SK-N-SH (cell line): ENCODE measurements at regions not wholly inside any gene's neighbourhood (a gene's known extent, or its start where the extent isn't known, plus 50 kb on each side); places are given as distances from the start of the nearest gene placed in this dataset.

Experiments used
- CTCF ChIA-PET: fragments of 300-600, 350-600 bp; formaldehyde crosslinking; extraction: SDS; loops from one replicate; lab custom pipeline; 2021; lab: Yijun Ruan, JAX
- POLR2A ChIA-PET: fragments of 350-600 bp; sonication (Branson Sonifier 250); formaldehyde crosslinking; extraction: SDS; loops from one replicate; lab custom pipeline; 2020; ENCODE audit warnings: antibody characterized with exemption, inconsistent platforms; lab: Yijun Ruan, JAX
- DNase-seq: peaks from one replicate; pipeline ENCODE4 v3.0.0; 2012
- H2AFZ ChIP-seq: fragments of 200-600 bp; sonication (generic); 2 replicates; pipeline ENCODE4 v1.8.1; 2016; ENCODE audit warnings: antibody characterized with exemption, mild to moderate bottlenecking, low read depth
- H3F3A ChIP-seq: fragments of 200-600 bp; sonication (generic); replicated peaks from 2 replicates; pipeline ENCODE3; 2016; ENCODE audit warnings: antibody characterized with exemption, mild to moderate bottlenecking; ENCODE audit not compliant: insufficient read depth
- H3K27ac ChIP-seq, 2 experiments: fragments of 200-500 bp in 1 of 2; fragments of 200-600 bp in 1 of 2; sonication (Bioruptor generic) in 1 of 2; sonication (generic), shearing (Covaris generic) in 1 of 2; 2 replicates each; pipeline versions ENCODE4 v1.5.1 to v1.6.1; 2014 to 2016; ENCODE audit warnings: low read depth in 2 of 2, inconsistent platforms in 1 of 2, low read length in 1 of 2, mild to moderate bottlenecking in 1 of 2, mixed read lengths in 1 of 2
- H3K27me3 ChIP-seq: fragments of 200-600 bp; sonication (generic), shearing (Covaris generic); 2 replicates; pipeline ENCODE4 v1.6.1; 2016; ENCODE audit warnings: mixed run types; ENCODE audit not compliant: insufficient read depth
- H3K36me3 ChIP-seq, 2 experiments: fragments of 200-500 bp in 1 of 2; fragments of 200-600 bp in 1 of 2; sonication (Bioruptor generic) in 1 of 2; sonication (generic) in 1 of 2; replicated peaks in 1 of 2; 2 replicates each; pipeline versions ENCODE3 to v1.5.1; 2014 to 2016; ENCODE audit warnings: low read length in 1 of 2, mild to moderate bottlenecking in 1 of 2; ENCODE audit not compliant: insufficient read depth in 2 of 2, control insufficient read depth in 1 of 2
- H3K4me1 ChIP-seq, 2 experiments: fragments of 200-500 bp in 1 of 2; fragments of 200-600 bp in 1 of 2; sonication (Bioruptor generic) in 1 of 2; sonication (generic), shearing (Covaris generic) in 1 of 2; 2 replicates each; pipeline versions ENCODE4 v1.5.1 to v1.6.1; 2014 to 2016; ENCODE audit warnings: low read depth in 1 of 2, low read length in 1 of 2, mixed run types in 1 of 2; ENCODE audit not compliant: insufficient read depth in 2 of 2, control insufficient read depth in 1 of 2
- H3K4me2 ChIP-seq: fragments of 200-600 bp; sonication (generic), shearing (Covaris generic); 2 replicates; pipeline ENCODE4 v1.6.1; 2017; ENCODE audit warnings: mixed run types
- H3K4me3 ChIP-seq, 2 experiments: fragments of 200-500 bp in 1 of 2; fragments of 200-600 bp in 1 of 2; sonication (Bioruptor generic) in 1 of 2; sonication (generic), shearing (Covaris generic) in 1 of 2; 2 replicates each; pipeline versions ENCODE4 v1.5.1 to v1.8.1; 2014 to 2016; ENCODE audit warnings: low read depth in 2 of 2, inconsistent platforms in 1 of 2, low read length in 1 of 2, mild to moderate bottlenecking in 1 of 2, mixed read lengths in 1 of 2, moderate library complexity in 1 of 2
- H3K79me2 ChIP-seq: fragments of 200-600 bp; sonication (generic); 2 replicates; pipeline ENCODE4 v1.8.1; 2017; ENCODE audit warnings: mild to moderate bottlenecking; ENCODE audit not compliant: insufficient read depth
- H3K9ac ChIP-seq: fragments of 200-600 bp; sonication (generic); 2 replicates; pipeline ENCODE4 v1.6.1; 2017; ENCODE audit warnings: mixed run types
- H3K9me2 ChIP-seq: fragments of 200-600 bp; sonication (generic); 2 replicates; pipeline ENCODE4 v1.6.1; 2017; ENCODE audit warnings: mixed run types
- H3K9me3 ChIP-seq: fragments of 200-600 bp; sonication (generic); 2 replicates; pipeline ENCODE4 v1.6.1; 2017; ENCODE audit warnings: mixed run types, mild to moderate bottlenecking, moderate library complexity
- H4K20me1 ChIP-seq: fragments of 200-600 bp; sonication (generic); 2 replicates; pipeline ENCODE4 v1.6.1; 2017; ENCODE audit warnings: mild to moderate bottlenecking, mixed run types; ENCODE audit not compliant: insufficient read depth
- EP300 ChIP-seq, 2 experiments: IDR thresholded peaks; 2 replicates each; pipeline versions ENCODE4 v1.4.0 to v1.6.1; 2012; ENCODE audit warnings: borderline replicate concordance in 1 of 2, low read depth in 1 of 2, low read length in 1 of 2
- EZH2phosphoT487 ChIP-seq: fragments of 200-600 bp; sonication (generic); IDR thresholded peaks from 2 replicates; pipeline ENCODE4 v1.6.1; 2017; ENCODE audit warnings: low read depth, mixed run types, mild to moderate bottlenecking, antibody characterized with exemption, moderate library complexity, borderline replicate concordance
- FOSL2 ChIP-seq: IDR thresholded peaks from 2 replicates; pipeline ENCODE4 v1.4.0; 2012; ENCODE audit warnings: low read depth, mild to moderate bottlenecking, moderate library complexity, borderline replicate concordance
- FOXJ3 ChIP-seq: sonication (generic); formaldehyde crosslinking; IDR thresholded peaks from 2 replicates; pipeline ENCODE4 v1.5.1; 2020; ENCODE audit warnings: mild to moderate bottlenecking, missing genetic modification reagents
- FOXM1 ChIP-seq: IDR thresholded peaks from 2 replicates; pipeline ENCODE4 v1.4.0; 2012; ENCODE audit warnings: low read depth, mild to moderate bottlenecking
- GABPA ChIP-seq: IDR thresholded peaks from 2 replicates; pipeline ENCODE4 v1.4.0; 2012; ENCODE audit warnings: low read depth, mild to moderate bottlenecking
- JUND ChIP-seq: IDR thresholded peaks from 2 replicates; pipeline ENCODE4 v1.4.0; 2012
- MEF2A ChIP-seq: IDR thresholded peaks from 2 replicates; pipeline ENCODE4 v1.4.0; 2012; ENCODE audit warnings: low read depth, borderline replicate concordance
- NFIC ChIP-seq: IDR thresholded peaks from 2 replicates; pipeline ENCODE4 v1.4.0; 2012; ENCODE audit warnings: borderline replicate concordance
- NRF1 ChIP-seq: IDR thresholded peaks from 2 replicates; pipeline ENCODE4 v1.6.1; 2012; ENCODE audit warnings: low read depth, mild to moderate bottlenecking, low read length
- POLR2AphosphoS5 ChIP-seq: IDR thresholded peaks from 2 replicates; pipeline ENCODE4 v1.6.1; 2012; ENCODE audit warnings: low read depth, low read length
- RFX5 ChIP-seq: IDR thresholded peaks from 2 replicates; pipeline ENCODE4 v1.6.1; 2012; ENCODE audit warnings: mild to moderate bottlenecking, improper control_type of control experiment, low read length
- RXRA ChIP-seq: IDR thresholded peaks from 2 replicates; pipeline ENCODE4 v1.4.0; 2012; ENCODE audit warnings: low read depth, mild to moderate bottlenecking, borderline replicate concordance
- SIN3A ChIP-seq: IDR thresholded peaks from 2 replicates; pipeline ENCODE4 v1.6.1; 2012; ENCODE audit warnings: low read depth, mild to moderate bottlenecking, low read length, moderate library complexity, borderline replicate concordance
- SMC3 ChIP-seq: IDR thresholded peaks from 2 replicates; pipeline ENCODE4 v1.6.1; 2012; ENCODE audit warnings: low read depth, low read length, improper control_type of control experiment
- TCF12 ChIP-seq: IDR thresholded peaks from 2 replicates; pipeline ENCODE4 v1.4.0; 2012
- TEAD4 ChIP-seq: IDR thresholded peaks from 2 replicates; pipeline ENCODE4 v1.4.0; 2012; ENCODE audit warnings: mild to moderate bottlenecking, borderline replicate concordance; ENCODE audit not compliant: insufficient read depth
- WGBS: methylation state at CpG from one replicate; pipeline ENCODE4 v1.1.6; 2017; ENCODE audit warnings: low lambda C conversion rate; 5-methylcytosine and 5-hydroxymethylcytosine counted together
- TF ChIP-seq, protein P1 (sequence below): fragments of 150-350 bp; IDR thresholded peaks from 2 replicates; pipeline ENCODE4 v1.6.1; 2016; ENCODE audit warnings: mild to moderate bottlenecking, low read depth, low read length
- TF ChIP-seq, protein P2 (sequence below): IDR thresholded peaks from 2 replicates; pipeline ENCODE4; 2012

DNA sequence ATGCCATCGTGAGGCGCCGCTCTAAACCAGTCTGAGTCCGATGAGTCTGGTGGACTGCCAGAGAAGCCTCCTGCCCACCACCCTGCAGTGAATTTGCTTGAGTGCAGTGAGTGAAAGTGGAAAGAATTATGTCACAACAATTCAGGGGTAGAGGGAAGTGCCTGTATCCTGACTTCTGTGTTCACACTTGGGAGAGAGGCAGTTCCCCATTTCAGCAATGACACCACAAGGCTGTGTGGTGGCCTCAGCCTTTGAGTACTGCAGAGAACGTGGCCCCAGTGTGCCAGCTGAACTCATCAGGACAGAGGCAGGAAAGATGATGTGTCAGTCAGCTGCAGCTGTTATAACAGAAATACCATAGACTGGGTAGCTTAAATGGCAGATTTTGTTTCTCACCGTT, 155.6 kb downstream of the COG6 start:
- ChIA-PET POLR2A (no interaction called here), CTCF (no interaction called here)
- Histone ChIP-seq H3K9ac (no peak overlapping the region), H3K27me3 (no peaks in the 10 kb centered on the region), H3K9me2 (no peaks in the 10 kb centered on the region), H3K4me3 (no peak overlapping the region), H3K79me2 (no peaks in the 10 kb centered on the region), H3K9me3 (no peaks in the 10 kb centered on the region), H3K36me3 (no peaks in the 10 kb centered on the region), H2AFZ (no peak overlapping the region), H3K4me2 (no peak overlapping the region), H3K27ac (no peak overlapping the region), H3K4me1 (no peaks in the 10 kb centered on the region), H4K20me1 (no peaks in the 10 kb centered on the region), H3F3A (no peaks in the 10 kb centered on the region)
- no peak for DNase-seq
- no peak for TF ChIP-seq FOSL2
- TF ChIP-seq FOXJ3 = no peak
- TF ChIP-seq, protein P1, sequence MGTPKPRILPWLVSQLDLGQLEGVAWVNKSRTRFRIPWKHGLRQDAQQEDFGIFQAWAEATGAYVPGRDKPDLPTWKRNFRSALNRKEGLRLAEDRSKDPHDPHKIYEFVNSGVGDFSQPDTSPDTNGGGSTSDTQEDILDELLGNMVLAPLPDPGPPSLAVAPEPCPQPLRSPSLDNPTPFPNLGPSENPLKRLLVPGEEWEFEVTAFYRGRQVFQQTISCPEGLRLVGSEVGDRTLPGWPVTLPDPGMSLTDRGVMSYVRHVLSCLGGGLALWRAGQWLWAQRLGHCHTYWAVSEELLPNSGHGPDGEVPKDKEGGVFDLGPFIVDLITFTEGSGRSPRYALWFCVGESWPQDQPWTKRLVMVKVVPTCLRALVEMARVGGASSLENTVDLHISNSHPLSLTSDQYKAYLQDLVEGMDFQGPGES = no peak
- no peak for TF ChIP-seq RXRA
- TF ChIP-seq NRF1 = no peak
- no peak for TF ChIP-seq POLR2AphosphoS5
- TF ChIP-seq EP300 (IDR thresholded peaks at IDR 0.05; ENCODE audit: borderline replicate concordance in 1 of 2, low read depth in 1 of 2, low read length in 1 of 2) = no peak
- TF ChIP-seq RFX5 = no peak
- no peak for TF ChIP-seq EZH2phosphoT487
- 76% methylated on average over 6 of the region's 6 CpGs for WGBS

DNA sequence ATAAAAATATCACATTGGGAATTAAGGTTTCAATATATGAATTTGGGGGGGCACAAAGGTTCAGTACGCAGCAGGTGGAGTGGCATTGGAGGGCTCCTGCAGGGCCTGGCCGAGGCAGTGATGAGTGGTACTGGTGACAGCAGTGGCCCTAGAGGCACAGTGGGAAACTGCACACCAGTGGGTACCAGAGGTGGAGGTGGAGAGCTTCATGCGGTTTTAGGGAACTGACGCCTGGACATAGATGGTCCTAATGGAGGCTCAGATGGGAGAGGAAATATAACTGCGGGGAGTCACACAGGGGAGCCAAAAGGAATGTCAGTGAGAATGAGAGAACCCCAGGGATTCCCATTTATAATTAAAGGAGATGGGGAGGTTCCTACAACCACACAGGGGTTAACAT, 156.2 kb downstream of the COG6 start:
- Histone ChIP-seq H3K79me2 (no peaks in the 10 kb centered on the region), H4K20me1 (no peaks in the 10 kb centered on the region), H3K9me2 (no peaks in the 10 kb centered on the region), H3F3A (no peaks in the 10 kb centered on the region), H2AFZ (no peak overlapping the region), H3K9me3 (no peaks in the 10 kb centered on the region), H3K27me3 (no peaks in the 10 kb centered on the region), H3K27ac (no peak overlapping the region), H3K36me3 (no peaks in the 10 kb centered on the region), H3K4me1 (no peaks in the 10 kb centered on the region; a peak in 1 of 4 replicates), H3K9ac (no peak overlapping the region), H3K4me2 (no peak overlapping the region), H3K4me3 (no peak overlapping the region)
- ChIA-PET CTCF (no interaction called here), POLR2A (no interaction called here)
- DNase-seq = no peak
- TF ChIP-seq SMC3 = no peak
- no peak for TF ChIP-seq GABPA
- TF ChIP-seq TEAD4 = no peak
- TF ChIP-seq, protein P2, sequence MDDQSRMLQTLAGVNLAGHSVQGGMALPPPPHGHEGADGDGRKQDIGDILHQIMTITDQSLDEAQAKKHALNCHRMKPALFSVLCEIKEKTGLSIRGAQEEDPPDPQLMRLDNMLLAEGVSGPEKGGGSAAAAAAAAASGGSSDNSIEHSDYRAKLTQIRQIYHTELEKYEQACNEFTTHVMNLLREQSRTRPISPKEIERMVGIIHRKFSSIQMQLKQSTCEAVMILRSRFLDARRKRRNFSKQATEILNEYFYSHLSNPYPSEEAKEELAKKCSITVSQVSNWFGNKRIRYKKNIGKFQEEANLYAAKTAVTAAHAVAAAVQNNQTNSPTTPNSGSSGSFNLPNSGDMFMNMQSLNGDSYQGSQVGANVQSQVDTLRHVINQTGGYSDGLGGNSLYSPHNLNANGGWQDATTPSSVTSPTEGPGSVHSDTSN = no peak
- TF ChIP-seq EP300 (IDR thresholded peaks at IDR 0.05; ENCODE audit: borderline replicate concordance in 1 of 2, low read depth in 1 of 2, low read length in 1 of 2) = no peak
- TF ChIP-seq JUND = no peak
- no peak for TF ChIP-seq FOXM1
- no peak for TF ChIP-seq RXRA
- TF ChIP-seq NFIC = no peak
- no peak for TF ChIP-seq SIN3A
- TF ChIP-seq FOXJ3 = no peak
- TF ChIP-seq TCF12 = no peak
- no peak for TF ChIP-seq MEF2A
- TF ChIP-seq FOSL2 = no peak
- TF ChIP-seq, protein P1 = no peak
- 95% methylated on average over 5 of the region's 5 CpGs for WGBS
